HG03575 (cell line): ENCODE measurements at regions not wholly inside any gene's neighbourhood (a gene's known extent, or its start where the extent isn't known, plus 50 kb on each side); places are given as distances from the start of the nearest gene placed in this dataset.
"Not testable (repeated sequence)": the region's sequence is repeated elsewhere in the genome, so short reads cannot be mapped to it uniquely, and the experiment has no call there.

Source experiments
- ATAC-seq: cut with Tn5 transposase; IDR thresholded peaks from one replicate; pipeline ENCODE4 v1.9.1; 2021; ENCODE audit not compliant: unreplicated experiment, insufficient number of reproducible peaks, low FRiP score; ENCODE audit errors: extremely low read depth

DNA sequence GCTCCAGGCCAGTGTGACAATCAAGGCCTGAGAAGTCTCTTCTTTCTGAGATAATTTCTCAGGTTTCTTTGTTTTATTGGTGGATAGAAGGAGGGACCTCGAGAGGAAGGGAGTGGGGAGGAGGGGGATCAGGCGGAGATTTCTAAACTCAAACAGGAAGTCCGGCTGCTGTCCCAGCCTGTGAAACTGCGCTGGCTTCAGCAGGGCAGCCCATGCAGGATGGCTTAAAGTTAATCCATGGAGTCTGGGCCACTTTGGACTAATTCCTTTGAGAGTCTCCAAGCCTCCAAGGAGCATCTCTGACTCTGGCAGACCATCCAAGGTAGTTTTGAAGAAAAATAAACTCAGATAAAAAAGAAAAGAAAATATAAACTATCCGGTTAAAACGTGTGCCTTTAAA lies 378.5 kb downstream of the MLLT3 start:
- no peak for ATAC-seq

- peak; percentile 61 for ATAC-seq
Observed at GRCh38 chr9:20242510-20243189, 379.6 kb downstream of the MLLT3 start.

GRCh38 chr9:20240498-20240897 lies 381.8 kb downstream of the MLLT3 start:
- ATAC-seq: no peak

- ATAC-seq: no peak
Observed at GRCh38 chr9:20238921-20239320, 383.4 kb downstream of the MLLT3 start.

GRCh38 chr9:20237686-20238085 lies 384.6 kb downstream of the MLLT3 start:
- ATAC-seq: no peak

DNA sequence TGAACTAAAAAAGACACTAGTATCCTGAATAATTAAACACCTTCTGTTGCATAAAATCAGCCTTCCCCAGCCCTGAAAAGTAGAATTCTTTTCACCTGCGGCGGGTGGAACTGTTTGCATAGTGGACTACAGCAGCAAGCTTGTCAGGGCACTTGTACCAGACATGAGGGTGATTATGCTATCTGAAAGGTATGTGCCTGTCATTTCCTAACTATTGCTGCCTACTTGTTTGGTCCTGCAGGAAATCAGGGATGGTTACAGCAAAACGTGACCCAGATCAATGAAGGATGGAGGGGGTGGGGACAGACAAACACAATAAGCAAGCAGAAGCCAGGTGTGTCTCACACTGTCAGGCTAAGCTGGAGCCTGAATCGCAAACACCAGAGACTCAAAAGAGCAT lies 385.6 kb downstream of the MLLT3 start:
- no peak for ATAC-seq

GRCh38 chr9:20235206-20235605 lies 387.1 kb downstream of the MLLT3 start:
- not testable (repeated sequence) for ATAC-seq

DNA sequence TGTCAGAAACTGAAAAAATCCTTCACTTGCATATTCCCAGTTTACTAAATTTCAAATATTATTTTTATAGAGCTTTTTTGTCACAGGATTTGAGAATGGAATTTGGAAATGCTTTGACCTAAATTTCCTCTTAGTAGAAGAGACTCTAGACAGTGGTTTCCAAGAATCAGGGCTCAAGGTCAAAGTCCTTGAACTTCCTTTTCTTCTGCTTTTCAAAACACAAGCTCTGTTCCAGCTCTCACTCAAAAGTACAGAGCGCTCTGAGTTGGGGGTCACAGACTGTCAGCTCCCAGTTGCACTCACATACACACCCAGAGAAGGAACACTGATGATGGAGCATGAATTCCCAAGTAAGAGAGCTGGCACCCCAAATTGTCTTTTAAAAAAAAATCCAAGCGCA lies 394.2 kb downstream of the MLLT3 start:
- ATAC-seq: no peak

DNA sequence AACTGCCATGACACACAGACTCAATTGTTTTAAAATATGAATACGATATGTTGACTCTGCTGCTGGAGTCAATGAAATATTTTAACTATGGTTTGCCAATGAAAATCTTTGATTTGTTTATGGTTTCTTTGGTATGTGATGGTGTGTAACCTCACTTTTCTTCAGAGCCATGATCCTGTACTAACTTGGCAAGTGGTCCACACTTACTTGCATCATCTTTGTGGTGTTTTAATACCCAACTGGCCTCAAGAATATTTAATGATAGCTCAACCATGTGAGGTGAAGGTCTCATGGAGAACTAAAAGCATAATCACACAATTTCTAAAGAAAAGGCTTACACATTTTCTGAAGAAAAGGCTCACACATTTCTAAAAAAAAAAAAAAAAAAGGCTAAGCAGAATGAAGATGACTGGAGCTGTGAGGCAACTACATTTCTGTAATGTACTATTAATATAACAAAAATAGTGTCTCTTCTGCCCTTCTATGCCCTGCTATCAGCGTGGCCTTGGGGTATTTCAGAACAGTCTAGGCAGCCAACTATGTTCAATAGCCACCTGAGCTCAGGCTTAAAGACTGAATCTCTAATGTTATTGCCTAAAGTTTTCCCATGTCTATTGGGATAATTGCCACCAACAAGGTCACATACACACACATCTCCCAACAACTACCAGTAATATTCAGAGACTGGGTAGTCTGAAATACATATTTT lies 395.0 kb downstream of the MLLT3 start:
- no peak for ATAC-seq

DNA sequence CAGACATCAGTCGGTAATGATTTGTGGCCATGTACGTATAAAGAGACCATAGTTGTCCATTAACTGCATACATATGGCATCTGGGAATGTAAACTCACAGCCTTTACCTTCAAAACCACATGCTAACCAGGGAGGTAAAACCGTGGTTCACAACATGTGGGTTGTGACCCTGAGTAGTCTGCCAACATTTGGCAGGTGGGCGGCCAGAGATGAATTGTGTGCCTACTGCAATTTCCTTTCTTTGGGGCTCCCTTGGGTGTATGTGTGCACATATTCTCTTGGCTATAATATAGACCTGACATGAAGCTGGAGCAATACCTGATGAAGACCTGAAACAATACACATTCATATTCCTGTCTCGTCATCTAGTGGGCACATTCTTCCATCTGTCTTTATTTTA lies 396.0 kb downstream of the MLLT3 start:
- no peak for ATAC-seq

GRCh38 chr9:20225826-20226225 lies 396.5 kb downstream of the MLLT3 start:
- no peak for ATAC-seq

GRCh38 chr9:20224756-20225155 lies 397.5 kb downstream of the MLLT3 start:
- ATAC-seq: no peak

DNA sequence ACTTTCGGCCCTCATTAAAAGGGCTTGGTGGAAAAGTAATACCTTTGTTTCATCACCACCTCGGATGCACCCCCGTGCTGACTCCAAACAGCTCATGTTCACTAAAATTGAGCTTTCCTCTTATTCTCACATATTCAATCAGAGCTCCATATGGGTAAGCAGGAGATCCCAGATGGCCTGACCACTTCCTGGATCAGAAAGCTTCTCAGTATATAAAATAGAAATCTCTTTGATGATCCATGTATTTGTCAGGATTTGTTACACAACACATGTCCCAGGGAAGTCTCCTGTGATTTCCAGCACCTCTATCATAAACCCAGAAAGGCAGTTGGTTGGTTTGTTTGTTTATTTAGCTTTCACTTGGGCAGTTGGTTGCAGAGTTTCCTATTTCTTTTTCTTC lies 402.0 kb downstream of the MLLT3 start:
- ATAC-seq: no peak

GRCh38 chr9:20219437-20219836 lies 402.9 kb downstream of the MLLT3 start:
- no peak for ATAC-seq

DNA sequence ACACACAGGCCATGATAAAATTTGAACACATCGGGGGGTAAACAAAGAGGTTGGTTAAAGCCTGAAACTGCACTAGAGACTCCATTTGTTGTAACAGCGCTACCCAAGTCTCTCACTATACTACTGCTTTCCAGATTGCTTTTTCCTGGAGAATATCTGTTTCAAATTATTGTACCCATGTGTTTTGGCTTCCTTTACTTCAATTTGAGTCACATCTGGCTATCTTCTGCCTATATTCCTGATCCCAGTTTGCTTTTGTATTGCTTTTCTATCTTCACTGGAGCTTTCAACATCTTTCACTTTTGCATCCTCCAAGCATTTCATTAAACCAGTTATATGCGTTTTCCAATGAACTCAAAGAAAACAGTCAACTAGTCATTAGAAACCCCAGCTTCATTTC lies 404.7 kb downstream of the MLLT3 start:
- no peak for ATAC-seq

DNA sequence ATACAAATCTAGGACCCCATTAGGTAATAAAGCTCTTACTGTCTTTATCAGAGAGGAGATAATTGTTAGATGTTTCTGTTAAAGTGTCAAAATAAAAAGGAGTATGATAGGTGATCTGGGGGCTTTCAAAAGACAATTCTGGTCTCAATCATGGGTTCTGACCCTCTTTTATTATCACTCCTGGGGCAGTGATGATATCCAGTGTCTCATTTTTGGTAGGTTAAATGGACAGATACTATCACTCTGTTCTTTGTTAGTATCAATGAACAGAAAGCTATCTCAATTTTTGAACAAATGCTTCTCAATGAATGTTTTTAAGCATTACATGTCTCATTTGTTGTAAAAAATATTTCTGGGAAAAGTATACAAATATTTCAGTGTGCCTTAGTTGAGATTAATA lies 405.9 kb downstream of the MLLT3 start:
- ATAC-seq: no peak

DNA sequence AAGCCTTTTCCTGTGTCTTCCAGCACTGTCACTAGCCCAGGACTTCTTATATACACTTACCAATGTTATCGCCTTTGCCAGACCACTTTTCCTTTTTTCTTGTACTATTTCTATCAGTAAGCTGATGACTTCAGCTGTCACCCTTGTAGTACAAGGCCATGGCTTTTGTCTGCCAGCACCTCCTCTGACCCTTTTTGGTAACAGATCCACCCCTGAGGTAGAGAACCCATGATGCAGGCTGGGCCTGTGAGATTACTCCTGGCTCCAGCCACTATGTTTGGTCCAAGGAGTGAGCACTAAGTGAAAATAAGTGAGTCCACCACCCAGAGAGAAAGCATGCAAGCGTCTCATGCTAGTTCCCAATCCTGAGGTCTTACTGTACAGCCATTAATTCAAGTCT lies 406.7 kb downstream of the MLLT3 start:
- no peak for ATAC-seq

- ATAC-seq: no peak
Observed at GRCh38 chr9:20212806-20213205, 409.5 kb downstream of the MLLT3 start.

GRCh38 chr9:20209391-20210340 lies 412.6 kb downstream of the MLLT3 start:
- no peak for ATAC-seq

- no peak for ATAC-seq
Observed at GRCh38 chr9:20208961-20209371, 413.3 kb downstream of the MLLT3 start.
